NCI-H2081 (cell line): ENCODE measurements at regions not wholly inside any gene's neighbourhood (a gene's known extent, or its start where the extent isn't known, plus 50 kb on each side); places are given as distances from the start of the nearest gene placed in this dataset.
"Not testable (repeated sequence)": the region's sequence is repeated elsewhere in the genome, so short reads cannot be mapped to it uniquely, and the experiment has no call there.

Experiments
- DNase-seq, 2 experiments: peaks; one replicate each; lab custom pipeline; 2025; lab: John Stamatoyannopoulos, UW

DNA sequence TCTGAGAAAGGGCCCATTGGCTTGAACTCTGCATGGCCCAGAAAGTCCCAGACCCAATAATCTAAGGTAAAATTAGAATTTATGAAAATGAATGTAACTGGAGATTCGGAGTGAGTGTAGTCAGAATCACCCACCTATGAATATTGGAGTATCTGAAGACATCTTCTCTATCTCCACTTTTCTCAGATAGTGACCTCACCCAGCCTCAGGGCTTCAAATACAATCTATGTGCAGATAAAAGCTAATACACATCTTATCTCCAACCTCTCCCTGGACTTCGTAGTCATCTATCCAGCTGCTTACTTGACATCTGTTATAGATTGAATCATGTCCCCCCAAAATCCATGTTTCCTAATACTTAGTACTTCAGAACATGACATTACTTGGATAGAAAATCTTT lies 263.2 kb downstream of the RAD51AP2 start:
- no peak for DNase-seq

DNA sequence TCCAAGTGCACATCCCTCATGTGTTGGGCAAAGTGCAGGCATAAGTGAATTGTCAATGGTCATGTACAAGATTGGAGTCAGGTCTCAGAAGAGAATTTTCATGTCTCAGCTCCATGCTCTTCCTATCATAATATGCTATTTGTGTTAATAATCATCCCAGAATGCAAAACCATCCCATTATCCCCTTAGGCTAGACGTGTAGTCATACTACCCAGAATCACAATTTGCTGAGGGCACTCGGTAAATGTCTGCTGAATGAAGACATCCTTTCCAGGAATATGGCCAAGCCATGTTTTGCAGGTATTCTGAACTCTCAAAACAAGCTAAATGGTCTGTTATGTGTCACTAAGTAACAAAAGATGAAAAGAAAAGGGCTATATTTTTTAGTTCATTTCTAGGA lies 263.8 kb downstream of the RAD51AP2 start:
- no peak for DNase-seq

DNA sequence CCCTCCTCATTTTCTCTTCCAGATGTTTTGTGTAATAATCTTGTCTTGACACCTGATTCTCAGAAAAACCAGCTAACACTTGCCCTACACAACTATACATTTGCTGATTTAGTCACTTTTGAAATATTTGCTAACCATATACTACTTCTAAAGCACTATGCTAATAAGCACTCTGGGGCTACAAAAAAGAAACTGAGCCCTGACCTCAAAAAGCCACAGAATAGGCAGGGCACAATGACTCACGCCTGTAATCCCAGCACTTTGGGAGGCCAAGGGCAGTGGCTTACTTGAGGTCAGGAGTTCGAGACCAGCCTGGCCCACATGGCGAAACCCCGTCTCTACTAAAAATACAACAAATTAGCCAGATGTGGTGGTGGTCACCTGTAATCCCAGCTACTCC lies 266.0 kb downstream of the RAD51AP2 start:
- no peak for DNase-seq

DNA sequence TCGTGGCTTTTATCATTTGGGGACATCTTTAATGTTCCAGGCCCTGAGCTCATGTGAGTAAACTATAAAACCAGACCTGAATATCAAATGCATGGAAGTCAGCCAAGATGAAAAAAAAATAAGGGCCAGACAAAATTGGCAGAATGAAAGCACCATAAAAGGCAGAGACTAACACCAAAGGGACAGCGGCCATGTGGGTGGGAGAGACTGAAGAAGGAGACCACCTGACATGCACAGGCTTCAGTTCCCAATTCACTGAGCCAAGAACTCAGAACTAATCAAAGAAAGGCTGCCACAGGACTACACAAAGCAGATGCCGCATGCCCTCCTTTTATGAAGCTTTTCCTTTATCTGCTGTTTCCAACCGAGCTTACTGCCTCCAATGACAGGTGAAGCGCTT lies 267.1 kb downstream of the RAD51AP2 start:
- no peak for DNase-seq

DNA sequence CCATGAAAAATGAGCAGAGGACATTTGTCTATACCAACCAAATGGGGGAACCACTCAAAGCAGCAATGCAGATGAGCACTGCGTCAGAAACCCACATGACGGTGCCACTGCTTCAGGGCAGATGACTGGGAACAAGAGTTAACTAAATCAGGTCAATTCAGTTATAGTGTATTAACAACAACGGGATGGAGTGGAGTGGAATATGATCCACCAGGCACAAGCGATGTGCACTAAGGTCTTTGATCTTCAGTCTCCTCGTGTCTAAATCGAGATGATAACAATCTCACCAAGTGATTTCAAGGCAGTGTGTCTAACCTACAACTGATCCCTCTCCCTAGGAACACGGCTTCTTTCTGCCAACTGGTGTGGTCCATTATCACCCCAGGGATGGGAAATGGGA lies 269.0 kb downstream of the RAD51AP2 start:
- no peak for DNase-seq

DNA sequence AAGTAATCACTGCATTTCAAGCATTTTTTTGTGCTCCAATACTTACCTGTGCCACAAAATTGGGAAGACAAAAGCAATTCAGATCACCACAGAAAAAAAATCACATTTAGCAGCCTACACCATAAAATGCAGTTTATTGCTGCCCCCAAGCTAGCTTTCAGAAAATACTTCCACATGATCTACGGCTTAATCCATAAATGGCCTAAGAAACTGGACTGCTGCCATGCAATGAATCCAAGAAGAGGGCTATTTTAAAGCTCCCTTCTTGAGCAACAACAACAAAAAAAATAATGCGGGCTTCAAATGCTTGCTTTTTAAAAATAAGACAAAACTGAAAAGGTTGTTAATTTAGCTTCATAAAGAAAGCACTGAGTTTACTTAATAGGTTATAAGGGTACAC lies 272.3 kb downstream of the RAD51AP2 start:
- DNase-seq = no peak

- DNase-seq = no peak
Observed at GRCh38 chr2:17242813-17243485, 275.3 kb downstream of the RAD51AP2 start.

GRCh38 chr2:17239550-17239949 lies 278.7 kb downstream of the RAD51AP2 start:
- DNase-seq = no peak

GRCh38 chr2:17235167-17235566 lies 283.1 kb downstream of the RAD51AP2 start:
- no peak for DNase-seq

DNA sequence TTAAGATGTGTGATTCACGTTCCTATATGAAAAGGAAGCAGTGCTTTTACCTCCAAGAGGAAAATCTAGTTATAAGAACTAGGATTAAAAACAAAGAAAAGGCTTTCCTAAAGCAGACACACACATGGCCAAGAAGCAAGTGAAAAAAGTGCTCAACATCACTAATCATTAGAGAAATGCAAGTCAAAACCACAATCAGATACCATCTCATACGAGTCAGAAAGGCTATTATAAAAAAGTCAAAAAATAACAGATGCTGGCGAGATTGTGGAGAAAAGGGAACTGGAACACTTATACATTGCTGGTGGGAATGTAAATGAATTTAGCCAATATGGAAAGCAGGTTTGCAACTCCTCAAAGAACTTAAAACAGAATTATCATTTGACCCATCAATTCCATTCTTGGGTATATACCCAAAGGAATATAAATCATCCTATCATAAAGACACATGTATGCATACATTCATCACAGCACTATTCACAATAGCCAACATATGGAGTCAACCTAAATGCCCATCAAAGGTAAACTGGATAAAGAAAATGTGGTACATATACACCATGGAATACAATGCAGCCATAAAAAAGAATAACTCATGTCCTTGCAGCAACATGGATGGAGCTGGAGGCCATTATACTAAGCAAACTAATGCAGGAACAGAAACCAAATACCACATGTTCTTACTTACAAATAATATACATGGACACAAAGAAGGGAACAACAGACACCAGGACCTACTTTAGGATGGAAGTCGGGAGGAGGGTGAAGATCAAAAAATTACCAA lies 285.3 kb downstream of the RAD51AP2 start:
- no peak for DNase-seq

DNA sequence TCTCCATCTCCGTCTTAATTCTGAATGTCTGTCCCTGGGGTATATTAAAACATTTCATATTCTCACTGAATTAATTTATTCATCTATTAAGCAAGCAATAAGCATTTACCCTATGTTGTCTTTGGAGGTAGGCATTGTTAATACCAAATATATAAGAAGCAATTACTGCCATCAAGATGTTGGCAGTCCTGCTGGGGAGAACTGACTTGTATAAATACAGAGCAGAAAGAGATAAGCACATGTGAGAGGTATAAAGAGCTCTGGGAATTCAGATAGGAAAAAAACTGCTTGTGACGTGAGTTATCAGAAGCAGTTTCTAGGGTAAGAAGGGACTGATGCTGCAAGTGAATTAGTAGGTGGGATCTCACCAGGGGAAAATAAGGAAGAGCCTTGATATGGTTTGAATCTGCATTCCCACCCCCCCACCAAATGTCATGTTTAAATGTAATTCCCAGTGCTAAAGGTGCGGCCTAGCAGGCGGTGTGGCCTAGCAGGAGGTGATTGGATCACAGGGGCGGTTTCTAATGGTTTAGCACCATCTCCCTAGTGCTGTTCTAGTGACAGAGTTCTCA lies 286.8 kb downstream of the RAD51AP2 start:
- DNase-seq = no peak

- DNase-seq = no peak
Observed at GRCh38 chr2:17229414-17229813, 288.8 kb downstream of the RAD51AP2 start.

DNA sequence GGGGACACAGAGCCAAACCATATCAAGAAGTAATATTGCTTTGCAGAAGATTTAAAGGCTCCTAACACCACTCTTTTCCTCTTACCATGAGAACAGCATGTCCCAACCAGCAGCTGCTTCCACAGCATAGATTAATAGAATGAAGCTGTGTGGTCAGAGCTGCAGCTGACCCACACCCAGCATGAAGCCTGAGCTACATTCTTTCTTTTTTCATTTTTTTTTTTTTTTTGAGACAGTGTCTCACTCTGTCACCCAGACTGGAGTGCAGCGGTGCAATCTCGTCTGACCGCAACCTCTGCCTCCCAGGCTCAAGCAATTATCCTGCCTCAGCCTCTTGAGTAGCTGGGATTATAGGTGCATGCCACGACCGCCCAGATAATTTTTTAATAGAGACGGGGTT lies 289.8 kb downstream of the RAD51AP2 start:
- DNase-seq = no peak

DNA sequence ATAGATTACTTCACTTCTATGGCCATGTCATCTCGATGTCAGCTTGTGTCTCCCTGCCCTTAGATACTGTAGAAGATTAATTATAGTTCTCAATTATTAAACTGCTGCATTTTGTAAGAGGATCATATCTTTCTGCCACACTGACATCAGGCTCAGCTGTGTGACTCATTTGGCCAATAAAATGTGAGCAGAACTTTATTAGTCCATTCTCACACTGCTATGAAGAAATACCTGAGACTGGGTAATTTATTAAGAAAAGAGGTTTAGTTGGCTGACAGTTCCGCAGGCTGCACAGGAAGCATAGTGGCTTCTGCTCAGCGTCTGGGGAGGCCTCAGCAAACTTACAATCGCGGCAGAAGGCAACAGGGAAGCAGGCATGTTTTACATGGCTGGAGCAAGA lies 290.4 kb downstream of the RAD51AP2 start:
- DNase-seq = no peak

GRCh38 chr2:17226941-17227490 lies 291.2 kb downstream of the RAD51AP2 start:
- DNase-seq = no peak

DNA sequence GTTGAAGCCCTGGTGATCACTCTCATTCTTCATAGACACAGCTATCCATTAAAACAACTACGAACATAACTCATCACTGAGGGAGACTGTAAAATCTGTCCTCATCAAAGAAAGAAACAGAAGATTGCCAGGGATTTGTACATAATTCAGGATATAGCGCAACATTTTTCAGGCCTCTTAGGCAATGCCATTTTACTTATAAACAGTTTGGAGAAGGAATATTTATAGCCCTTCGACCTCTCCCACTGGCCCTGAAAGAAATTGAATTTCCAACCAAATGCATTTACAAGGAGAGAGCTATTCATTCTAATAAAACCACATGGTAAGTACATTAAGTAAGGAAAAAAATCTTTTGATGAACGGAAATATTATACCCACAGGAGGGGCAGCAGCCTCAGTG lies 295.0 kb downstream of the RAD51AP2 start:
- DNase-seq = no peak

GRCh38 chr2:17208511-17208910 lies 309.7 kb downstream of the RAD51AP2 start:
- no peak for DNase-seq

GRCh38 chr2:17206771-17207170 lies 311.5 kb downstream of the RAD51AP2 start:
- no peak for DNase-seq

- not testable (repeated sequence) for DNase-seq
Observed at GRCh38 chr2:17204214-17204613, 314.0 kb downstream of the RAD51AP2 start.

GRCh38 chr2:17202628-17203027 lies 315.6 kb downstream of the RAD51AP2 start:
- DNase-seq = not testable (repeated sequence)

DNA sequence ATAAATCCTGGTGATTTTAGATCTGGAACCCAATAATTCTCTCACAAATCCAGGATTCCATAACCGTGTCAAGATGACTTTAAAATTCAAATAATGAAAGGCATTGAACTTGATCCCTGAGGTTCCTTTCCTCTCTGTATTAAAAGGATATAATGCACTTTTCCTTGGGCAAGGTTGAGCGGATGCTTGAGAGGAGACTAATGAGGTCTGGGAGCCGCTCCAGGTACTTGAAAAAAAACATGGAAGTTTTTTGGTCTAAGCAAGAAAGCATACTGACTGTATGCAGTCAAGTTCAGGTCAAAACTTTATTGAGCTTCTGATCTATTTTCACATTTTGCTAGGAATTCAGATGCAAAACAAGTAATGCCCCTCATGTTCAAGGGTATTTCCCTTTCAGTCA lies 318.5 kb downstream of the RAD51AP2 start:
- no peak for DNase-seq

DNA sequence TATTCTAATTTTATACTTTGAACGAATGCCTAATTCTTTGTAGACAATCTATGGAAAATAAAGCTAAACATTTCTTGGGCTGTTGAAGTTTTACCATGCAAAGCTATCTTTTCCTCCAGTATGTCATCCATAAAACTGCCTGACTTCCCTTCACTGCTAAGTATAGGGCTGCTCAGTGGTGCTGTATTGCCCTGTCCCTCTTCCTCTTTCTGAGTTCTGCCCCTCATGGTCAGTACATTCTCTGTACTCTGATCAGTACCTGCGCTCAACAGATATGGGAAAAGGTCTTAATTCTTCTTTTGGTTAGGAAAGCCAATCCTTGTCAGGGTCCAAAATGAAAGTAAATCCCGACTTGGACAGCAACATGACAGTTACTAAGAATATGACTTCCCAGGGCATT lies 321.9 kb downstream of the RAD51AP2 start:
- no peak for DNase-seq

GRCh38 chr2:17195016-17195415 lies 323.2 kb downstream of the RAD51AP2 start:
- no peak for DNase-seq
